Kidney (tissue), 13 donors: ENCODE measurements at regions not wholly inside any gene's neighbourhood (a gene's known extent, or its start where the extent isn't known, plus 50 kb on each side); places are given as distances from the start of the nearest gene placed in this dataset.
"Not testable (repeated sequence)": the region's sequence is repeated elsewhere in the genome, so short reads cannot be mapped to it uniquely, and the experiment has no call there.

ENCODE experiments used
- DNase-seq, 5 donors: peaks; one replicate each; pipeline ENCODE4 v3.0.0-alpha.2; 2013 to 2020
- FAIRE-seq: peaks from 2 replicates; lab custom pipeline; 2012; peaks lifted over from hg19 to GRCh38; lab: Jason Lieb, UNC
- H3K27ac ChIP-seq, 2 donors: one replicate each; pipeline ENCODE4 v1.7.0; 2013; ENCODE audit warnings: low read depth in 2 of 2, low read length in 2 of 2, inconsistent platforms in 1 of 2
- H3K27me3 ChIP-seq: one replicate; pipeline ENCODE4 v1.7.1; 2013; ENCODE audit warnings: low read length, inconsistent platforms; ENCODE audit not compliant: control insufficient read depth, insufficient read depth
- H3K36me3 ChIP-seq, 3 donors: one replicate each; pipeline versions ENCODE4 v1.7.0 to v1.7.1; 2013; ENCODE audit warnings: low read length in 3 of 3, control low read depth in 1 of 3, inconsistent platforms in 1 of 3; ENCODE audit not compliant: insufficient read depth in 3 of 3, control insufficient read depth in 2 of 3
- H3K4me1 ChIP-seq, 3 donors: one replicate each; pipeline versions ENCODE4 v1.7.0 to v1.7.1; 2013; ENCODE audit warnings: low read length in 3 of 3, inconsistent platforms in 1 of 3, low read depth in 1 of 3; ENCODE audit not compliant: control insufficient read depth in 2 of 3, insufficient read depth in 2 of 3
- H3K4me3 ChIP-seq, 3 donors: one replicate each; pipeline versions ENCODE4 v1.7.0 to v1.8.1; 2013; ENCODE audit warnings: low read length in 3 of 3, control low read depth in 1 of 3, inconsistent platforms in 1 of 3
- H3K9ac ChIP-seq, 3 donors: one replicate each; pipeline versions ENCODE4 v1.7.0 to v1.7.1; 2013; ENCODE audit warnings: low read length in 3 of 3, control low read depth in 1 of 3, inconsistent platforms in 1 of 3
- H3K9me3 ChIP-seq, 3 donors: one replicate each; pipeline versions ENCODE4 v1.7.0 to v1.7.1; 2013; ENCODE audit warnings: low read length in 3 of 3, control low read depth in 1 of 3, inconsistent platforms in 1 of 3; ENCODE audit not compliant: control insufficient read depth in 2 of 3, insufficient read depth in 1 of 3
- CTCF ChIP-seq: IDR thresholded peaks from 3 replicates; pipeline ENCODE4 v1.5.1; 2012; ENCODE audit warnings: mild to moderate bottlenecking, moderate library complexity, borderline replicate concordance; ENCODE audit not compliant: insufficient read depth; ENCODE audit errors: extremely low read depth
- intact Hi-C: fragments of 100-400 bp; cut with DNase I; formaldehyde crosslinking; loops from one replicate; pipeline ENCODE4 v1.11.1; 2022
- donor health status: control.
- donor health status: control.
- donor health status: control.
- donor health status: control.
- donor health status: control.
- donor health status: DM: yes; HTN: yes; CAD: no.
- donor health status: Normal renal cell carcinoma (clear cell type).

GRCh38 chr12:86945685-86946196 lies 689.5 kb upstream of the MGAT4C start:
- Histone ChIP-seq H3K36me3 (no peaks in the 10 kb centered on the region), H3K27me3 (no peaks in the 10 kb centered on the region), H3K9me3 (no peaks in the 10 kb centered on the region), H3K4me1 (no peaks in the 10 kb centered on the region), H3K9ac (no peak overlapping the region), H3K27ac (no peak overlapping the region), H3K4me3 (no peak overlapping the region)
- no peak for TF ChIP-seq CTCF
- DNase-seq (no peak), FAIRE-seq (no peak)
- intact Hi-C loops: no loop called here

- H3K9me3 ChIP-seq, H3K27ac ChIP-seq, FAIRE-seq, DNase-seq, H3K27me3 ChIP-seq, intact Hi-C loops, H3K36me3 ChIP-seq, H3K4me1 ChIP-seq, H3K9ac ChIP-seq, H3K4me3 ChIP-seq: not testable (repeated sequence)
Observed at GRCh38 chr12:86944197-86944819, 688.1 kb upstream of the MGAT4C start.

- intact Hi-C loops: no loop called here
- H3K4me3 ChIP-seq: no peak overlapping the region
- no peaks in the 10 kb centered on the region for H3K36me3 ChIP-seq
- no peaks in the 10 kb centered on the region for H3K27me3 ChIP-seq
- DNase-seq: no peak
- no peaks in the 10 kb centered on the region for H3K4me1 ChIP-seq
- H3K9ac ChIP-seq: no peak overlapping the region
- no peak for FAIRE-seq
- no peak for TF ChIP-seq CTCF
- H3K9me3 ChIP-seq: no peaks in the 10 kb centered on the region
- no peak overlapping the region for H3K27ac ChIP-seq
Observed at GRCh38 chr12:86931714-86932113, 675.5 kb upstream of the MGAT4C start.

- DNase-seq (no peak), FAIRE-seq (peak; percentile 62)
- no peak overlapping the region for H3K27ac ChIP-seq
- no peak overlapping the region for H3K9ac ChIP-seq
- no peaks in the 10 kb centered on the region for H3K36me3 ChIP-seq
- H3K9me3 ChIP-seq: no peaks in the 10 kb centered on the region
- no peak for TF ChIP-seq CTCF
- intact Hi-C loops: no loop called here
- H3K4me3 ChIP-seq: no peak overlapping the region
- no peaks in the 10 kb centered on the region for H3K27me3 ChIP-seq
- H3K4me1 ChIP-seq: no peaks in the 10 kb centered on the region
Observed at GRCh38 chr12:86929962-86930361, 673.8 kb upstream of the MGAT4C start.
